Upper lobe of right lung (tissue), 1 donor: ENCODE measurements at regions not wholly inside any gene's neighbourhood (a gene's known extent, or its start where the extent isn't known, plus 50 kb on each side); places are given as distances from the start of the nearest gene placed in this dataset.

Experiments used
- ATAC-seq: fragments of 200-7000 bp; cut with Tn5 transposase; one replicate; pipeline ENCODE4 v1.9.1; 2020; ENCODE audit warnings: mild to moderate bottlenecking, moderate library complexity
- DNase-seq: peaks from one replicate; pipeline ENCODE4 v3.0.0-alpha.2; 2020
- H3K27ac ChIP-seq: fragments of 200-600 bp; one replicate; pipeline ENCODE4 v1.8.0; 2022
- H3K27me3 ChIP-seq: fragments of 200-600 bp; one replicate; pipeline ENCODE4 v1.8.0; 2022; ENCODE audit warnings: mild to moderate bottlenecking
- H3K36me3 ChIP-seq: fragments of 200-600 bp; one replicate; pipeline ENCODE4 v1.8.0; 2022
- H3K4me1 ChIP-seq: fragments of 200-600 bp; one replicate; pipeline ENCODE4 v1.8.0; 2022
- H3K4me3 ChIP-seq: fragments of 200-600 bp; one replicate; pipeline ENCODE4 v1.8.0; 2022; ENCODE audit warnings: mild to moderate bottlenecking
- H3K9me3 ChIP-seq: fragments of 200-600 bp; one replicate; pipeline ENCODE4 v1.8.0; 2022
- intact Hi-C: fragments of 100-400 bp; cut with DNase I; formaldehyde crosslinking; loops from one replicate; pipeline ENCODE4 v1.11.0; 2022
- TF ChIP-seq, protein P1 (sequence below): fragments of 200-600 bp; IDR thresholded peaks from one replicate; pipeline ENCODE4 v1.8.0; 2022; ENCODE audit warnings: antibody characterized with exemption
- donor health status: DM: no; HTN: yes; CAD: no; lungs with severe emphysema.

- Histone ChIP-seq H3K27me3 (no peaks in the 10 kb centered on the region), H3K27ac (no peak overlapping the region), H3K4me1 (no peaks in the 10 kb centered on the region), H3K36me3 (no peaks in the 10 kb centered on the region), H3K4me3 (no peak overlapping the region), H3K9me3 (no peaks in the 10 kb centered on the region)
- TF ChIP-seq, protein P1, sequence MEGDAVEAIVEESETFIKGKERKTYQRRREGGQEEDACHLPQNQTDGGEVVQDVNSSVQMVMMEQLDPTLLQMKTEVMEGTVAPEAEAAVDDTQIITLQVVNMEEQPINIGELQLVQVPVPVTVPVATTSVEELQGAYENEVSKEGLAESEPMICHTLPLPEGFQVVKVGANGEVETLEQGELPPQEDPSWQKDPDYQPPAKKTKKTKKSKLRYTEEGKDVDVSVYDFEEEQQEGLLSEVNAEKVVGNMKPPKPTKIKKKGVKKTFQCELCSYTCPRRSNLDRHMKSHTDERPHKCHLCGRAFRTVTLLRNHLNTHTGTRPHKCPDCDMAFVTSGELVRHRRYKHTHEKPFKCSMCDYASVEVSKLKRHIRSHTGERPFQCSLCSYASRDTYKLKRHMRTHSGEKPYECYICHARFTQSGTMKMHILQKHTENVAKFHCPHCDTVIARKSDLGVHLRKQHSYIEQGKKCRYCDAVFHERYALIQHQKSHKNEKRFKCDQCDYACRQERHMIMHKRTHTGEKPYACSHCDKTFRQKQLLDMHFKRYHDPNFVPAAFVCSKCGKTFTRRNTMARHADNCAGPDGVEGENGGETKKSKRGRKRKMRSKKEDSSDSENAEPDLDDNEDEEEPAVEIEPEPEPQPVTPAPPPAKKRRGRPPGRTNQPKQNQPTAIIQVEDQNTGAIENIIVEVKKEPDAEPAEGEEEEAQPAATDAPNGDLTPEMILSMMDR, result no peak
- DNase-seq (peak; percentile 51), ATAC-seq (peak; percentile 22)
- intact Hi-C loops, result no loop called here
These were observed 220.7 kb downstream of the NDUFA10 start for GRCh38 chr2:239804161-239805042.

DNA sequence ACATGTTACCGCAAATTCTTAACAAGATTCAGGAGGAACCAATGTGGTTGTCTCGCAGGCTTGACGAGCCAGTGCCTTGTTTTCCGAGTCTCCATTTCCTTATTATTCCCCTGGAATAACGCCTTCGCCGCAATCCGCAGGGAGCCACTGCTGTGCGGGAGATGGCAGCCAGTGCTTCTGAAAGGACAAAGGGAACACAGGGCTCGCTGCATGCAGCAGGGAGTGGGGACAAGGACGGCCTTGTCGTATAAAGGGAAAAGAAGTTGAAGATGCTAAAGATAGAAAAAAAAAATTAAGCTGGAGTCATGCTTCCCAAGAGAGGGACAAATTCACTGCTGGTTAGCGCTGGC lies 221.4 kb downstream of the NDUFA10 start:
- no peaks in the 10 kb centered on the region for H3K9me3 ChIP-seq
- no peak overlapping the region for H3K27ac ChIP-seq
- DNase-seq (no peak), ATAC-seq (no peak)
- H3K4me3 ChIP-seq, result no peak overlapping the region
- H3K4me1 ChIP-seq, result no peaks in the 10 kb centered on the region
- TF ChIP-seq, protein P1, result no peak
- intact Hi-C loops, result no loop called here
- no peaks in the 10 kb centered on the region for H3K36me3 ChIP-seq
- no peaks in the 10 kb centered on the region for H3K27me3 ChIP-seq

- ATAC-seq, result no peak
- Histone ChIP-seq H3K36me3 (no peaks in the 10 kb centered on the region), H3K27ac (no peak overlapping the region), H3K9me3 (no peaks in the 10 kb centered on the region), H3K27me3 (no peaks in the 10 kb centered on the region), H3K4me1 (no peaks in the 10 kb centered on the region), H3K4me3 (no peak overlapping the region)
- TF ChIP-seq, protein P1, result no peak
- DNase-seq, result peak; percentile 26
- intact Hi-C loops, result no loop called here
These were observed 221.9 kb downstream of the NDUFA10 start for GRCh38 chr2:239803102-239803765.

DNA sequence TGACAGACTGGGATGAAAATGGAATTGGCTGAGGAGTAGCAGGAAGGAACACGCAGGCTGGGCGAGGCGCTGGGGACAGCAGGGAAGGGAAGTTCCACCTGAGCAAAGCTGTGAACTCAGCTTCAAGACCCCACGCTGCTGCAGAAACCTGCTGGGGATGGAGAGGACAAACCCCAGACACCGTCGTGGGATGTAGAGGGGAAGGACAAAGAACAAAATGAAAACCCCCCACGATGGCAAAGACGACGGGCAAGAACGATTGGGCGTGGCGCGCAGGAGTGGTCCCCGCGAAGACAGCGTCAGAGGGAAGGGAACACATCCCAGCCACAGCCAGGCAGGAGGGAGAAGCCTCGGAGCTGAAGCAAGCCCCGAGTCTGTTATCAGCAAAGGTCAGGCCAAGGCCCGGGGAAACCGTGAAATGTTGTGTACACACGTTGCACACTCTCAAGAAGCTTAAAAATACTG lies 222.9 kb downstream of the NDUFA10 start:
- no peaks in the 10 kb centered on the region for H3K36me3 ChIP-seq
- no peaks in the 10 kb centered on the region for H3K9me3 ChIP-seq
- ATAC-seq, result no peak
- no peaks in the 10 kb centered on the region for H3K4me1 ChIP-seq
- TF ChIP-seq, protein P1, result no peak
- no peak overlapping the region for H3K4me3 ChIP-seq
- H3K27me3 ChIP-seq, result no peaks in the 10 kb centered on the region
- H3K27ac ChIP-seq, result no peak overlapping the region
- intact Hi-C loops, result no loop called here
- DNase-seq, result peak; percentile 30

DNA sequence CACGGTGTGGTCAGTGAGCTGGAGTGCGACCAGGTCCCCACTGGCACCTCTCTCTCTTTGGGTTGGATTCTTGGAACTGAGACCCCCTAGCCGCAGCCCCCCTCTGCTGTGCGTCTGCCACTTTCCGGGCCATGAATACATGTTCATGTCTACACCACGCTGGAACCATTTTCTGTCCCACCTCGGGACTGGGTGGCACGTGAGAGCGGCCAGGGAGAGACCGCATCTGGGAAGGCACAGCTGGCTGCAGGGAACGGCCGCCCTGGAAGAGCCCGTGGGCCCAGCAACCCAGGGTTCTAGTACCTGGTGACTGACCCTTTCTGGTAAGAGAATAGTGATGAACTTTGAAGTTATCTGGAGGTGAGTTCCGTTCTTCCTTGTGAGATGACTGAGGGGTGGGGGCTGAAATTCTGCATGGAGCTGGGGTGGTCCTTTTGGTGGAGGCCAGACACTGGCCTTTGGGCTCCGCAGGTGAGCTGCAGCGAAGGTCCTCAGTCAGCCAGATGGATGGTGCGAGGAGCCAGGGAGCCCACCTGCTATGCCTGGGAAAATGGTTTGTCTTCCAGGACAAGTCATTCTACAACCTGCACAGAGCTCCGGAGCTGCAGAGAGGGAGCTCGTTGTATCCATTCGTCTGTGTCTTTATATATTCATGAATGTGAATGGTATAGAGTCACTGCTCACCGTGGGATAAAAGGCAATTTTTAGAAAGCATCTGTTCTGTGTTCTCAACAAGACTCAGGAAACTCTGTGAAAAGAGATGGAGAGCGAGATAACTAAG lies 223.5 kb downstream of the NDUFA10 start:
- no peaks in the 10 kb centered on the region for H3K36me3 ChIP-seq
- peak; percentile 23 for DNase-seq
- TF ChIP-seq, protein P1, result no peak
- H3K27me3 ChIP-seq, result no peaks in the 10 kb centered on the region
- no peaks in the 10 kb centered on the region for H3K4me1 ChIP-seq
- H3K9me3 ChIP-seq, result no peaks in the 10 kb centered on the region
- intact Hi-C loops, result no loop called here
- no peak overlapping the region for H3K27ac ChIP-seq
- no peak for ATAC-seq
- no peak overlapping the region for H3K4me3 ChIP-seq
